ENCODE measurements at regions not wholly inside any gene's neighbourhood (a gene's known extent, or its start where the extent isn't known, plus 50 kb on each side); places are given as distances from the start of the nearest gene placed in this dataset.

DNA sequence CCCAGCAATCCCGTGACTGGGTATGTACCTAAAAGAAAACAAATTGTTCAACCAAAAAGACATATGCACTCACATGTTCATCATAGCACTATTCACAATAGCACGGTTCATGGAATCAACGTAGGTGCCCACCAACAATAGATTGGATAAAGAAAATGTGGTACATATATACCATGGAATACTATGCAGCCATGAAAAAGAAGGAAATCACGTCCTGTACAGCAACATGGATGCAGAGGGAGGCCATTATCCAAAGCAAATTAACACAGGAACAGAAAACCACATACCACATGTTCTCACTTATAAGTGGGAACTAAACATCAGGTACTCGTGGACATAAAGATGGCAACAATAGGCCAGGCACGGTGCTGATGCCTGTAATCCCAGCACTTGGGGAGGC, 207.9 kb upstream of the TNP1 start:
- Mint-ChIP-seq H3K4me1 (peaks cover 19% of the 10 kb centered on the region), H3K27me3 (ENCODE audit: insufficient read depth, low read depth, poor library complexity) (peaks cover 1% of the 10 kb centered on the region), H3K27ac (no peak overlapping the region), H3K9me3 (peaks cover 7% of the 10 kb centered on the region; the same call in 2 of the 3 replicates), H3K4me3 (no peak overlapping the region), H3K36me3 (ENCODE audit: low read depth) (no peaks in the 10 kb centered on the region; the same call in 2 of the 3 replicates)
- Histone ChIP-seq H3K4me2 (no peak overlapping the region), H3K79me2 (replicated peaks; ENCODE audit: insufficient read depth) (no peaks in the 10 kb centered on the region), H3F3A (replicated peaks; ENCODE audit: low read depth) (no peaks in the 10 kb centered on the region), H4K20me1 (replicated peaks; ENCODE audit: insufficient read depth) (no peaks in the 10 kb centered on the region), H3K9me2 (ENCODE audit: insufficient read depth) (0 out of 2 replicates have a peak, but pooled peaks cover 7% of the 10 kb centered on the region), H3K27me3 (ENCODE audit: insufficient read depth) (no peaks in the 10 kb centered on the region), H3K4me1 (ENCODE audit: insufficient read depth) (peaks cover 12% of the 10 kb centered on the region; the same call in 1 of the 2 replicates), H2AFZ (no peak overlapping the region), H3K4me3 (no peak overlapping the region), H3K36me3 (ENCODE audit: insufficient read depth) (no peaks in the 10 kb centered on the region), H3K27ac (ENCODE audit: low read depth) (no peak overlapping the region)
- DNase-seq (ENCODE audit: low spot score) (no peak), ATAC-seq (no peak)
- TF ChIP-seq NANOG (IDR thresholded peaks at IDR 0.05; ENCODE audit: borderline replicate concordance) (no peak), CREB1 (CRISPR knock-in tag; IDR thresholded peaks at IDR 0.05; ENCODE audit: low read depth) (no peak), POLR2AphosphoS5 (IDR thresholded peaks at IDR 0.05; ENCODE audit: low read depth) (no peak), JUNB (IDR thresholded peaks at IDR 0.05; ENCODE audit: unreplicated experiment) (no peak)
- TF ChIP-seq, protein P1, sequence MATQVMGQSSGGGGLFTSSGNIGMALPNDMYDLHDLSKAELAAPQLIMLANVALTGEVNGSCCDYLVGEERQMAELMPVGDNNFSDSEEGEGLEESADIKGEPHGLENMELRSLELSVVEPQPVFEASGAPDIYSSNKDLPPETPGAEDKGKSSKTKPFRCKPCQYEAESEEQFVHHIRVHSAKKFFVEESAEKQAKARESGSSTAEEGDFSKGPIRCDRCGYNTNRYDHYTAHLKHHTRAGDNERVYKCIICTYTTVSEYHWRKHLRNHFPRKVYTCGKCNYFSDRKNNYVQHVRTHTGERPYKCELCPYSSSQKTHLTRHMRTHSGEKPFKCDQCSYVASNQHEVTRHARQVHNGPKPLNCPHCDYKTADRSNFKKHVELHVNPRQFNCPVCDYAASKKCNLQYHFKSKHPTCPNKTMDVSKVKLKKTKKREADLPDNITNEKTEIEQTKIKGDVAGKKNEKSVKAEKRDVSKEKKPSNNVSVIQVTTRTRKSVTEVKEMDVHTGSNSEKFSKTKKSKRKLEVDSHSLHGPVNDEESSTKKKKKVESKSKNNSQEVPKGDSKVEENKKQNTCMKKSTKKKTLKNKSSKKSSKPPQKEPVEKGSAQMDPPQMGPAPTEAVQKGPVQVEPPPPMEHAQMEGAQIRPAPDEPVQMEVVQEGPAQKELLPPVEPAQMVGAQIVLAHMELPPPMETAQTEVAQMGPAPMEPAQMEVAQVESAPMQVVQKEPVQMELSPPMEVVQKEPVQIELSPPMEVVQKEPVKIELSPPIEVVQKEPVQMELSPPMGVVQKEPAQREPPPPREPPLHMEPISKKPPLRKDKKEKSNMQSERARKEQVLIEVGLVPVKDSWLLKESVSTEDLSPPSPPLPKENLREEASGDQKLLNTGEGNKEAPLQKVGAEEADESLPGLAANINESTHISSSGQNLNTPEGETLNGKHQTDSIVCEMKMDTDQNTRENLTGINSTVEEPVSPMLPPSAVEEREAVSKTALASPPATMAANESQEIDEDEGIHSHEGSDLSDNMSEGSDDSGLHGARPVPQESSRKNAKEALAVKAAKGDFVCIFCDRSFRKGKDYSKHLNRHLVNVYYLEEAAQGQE (IDR thresholded peaks at IDR 0.05; ENCODE audit: unreplicated experiment): no peak
- TF ChIP-seq, protein P2, sequence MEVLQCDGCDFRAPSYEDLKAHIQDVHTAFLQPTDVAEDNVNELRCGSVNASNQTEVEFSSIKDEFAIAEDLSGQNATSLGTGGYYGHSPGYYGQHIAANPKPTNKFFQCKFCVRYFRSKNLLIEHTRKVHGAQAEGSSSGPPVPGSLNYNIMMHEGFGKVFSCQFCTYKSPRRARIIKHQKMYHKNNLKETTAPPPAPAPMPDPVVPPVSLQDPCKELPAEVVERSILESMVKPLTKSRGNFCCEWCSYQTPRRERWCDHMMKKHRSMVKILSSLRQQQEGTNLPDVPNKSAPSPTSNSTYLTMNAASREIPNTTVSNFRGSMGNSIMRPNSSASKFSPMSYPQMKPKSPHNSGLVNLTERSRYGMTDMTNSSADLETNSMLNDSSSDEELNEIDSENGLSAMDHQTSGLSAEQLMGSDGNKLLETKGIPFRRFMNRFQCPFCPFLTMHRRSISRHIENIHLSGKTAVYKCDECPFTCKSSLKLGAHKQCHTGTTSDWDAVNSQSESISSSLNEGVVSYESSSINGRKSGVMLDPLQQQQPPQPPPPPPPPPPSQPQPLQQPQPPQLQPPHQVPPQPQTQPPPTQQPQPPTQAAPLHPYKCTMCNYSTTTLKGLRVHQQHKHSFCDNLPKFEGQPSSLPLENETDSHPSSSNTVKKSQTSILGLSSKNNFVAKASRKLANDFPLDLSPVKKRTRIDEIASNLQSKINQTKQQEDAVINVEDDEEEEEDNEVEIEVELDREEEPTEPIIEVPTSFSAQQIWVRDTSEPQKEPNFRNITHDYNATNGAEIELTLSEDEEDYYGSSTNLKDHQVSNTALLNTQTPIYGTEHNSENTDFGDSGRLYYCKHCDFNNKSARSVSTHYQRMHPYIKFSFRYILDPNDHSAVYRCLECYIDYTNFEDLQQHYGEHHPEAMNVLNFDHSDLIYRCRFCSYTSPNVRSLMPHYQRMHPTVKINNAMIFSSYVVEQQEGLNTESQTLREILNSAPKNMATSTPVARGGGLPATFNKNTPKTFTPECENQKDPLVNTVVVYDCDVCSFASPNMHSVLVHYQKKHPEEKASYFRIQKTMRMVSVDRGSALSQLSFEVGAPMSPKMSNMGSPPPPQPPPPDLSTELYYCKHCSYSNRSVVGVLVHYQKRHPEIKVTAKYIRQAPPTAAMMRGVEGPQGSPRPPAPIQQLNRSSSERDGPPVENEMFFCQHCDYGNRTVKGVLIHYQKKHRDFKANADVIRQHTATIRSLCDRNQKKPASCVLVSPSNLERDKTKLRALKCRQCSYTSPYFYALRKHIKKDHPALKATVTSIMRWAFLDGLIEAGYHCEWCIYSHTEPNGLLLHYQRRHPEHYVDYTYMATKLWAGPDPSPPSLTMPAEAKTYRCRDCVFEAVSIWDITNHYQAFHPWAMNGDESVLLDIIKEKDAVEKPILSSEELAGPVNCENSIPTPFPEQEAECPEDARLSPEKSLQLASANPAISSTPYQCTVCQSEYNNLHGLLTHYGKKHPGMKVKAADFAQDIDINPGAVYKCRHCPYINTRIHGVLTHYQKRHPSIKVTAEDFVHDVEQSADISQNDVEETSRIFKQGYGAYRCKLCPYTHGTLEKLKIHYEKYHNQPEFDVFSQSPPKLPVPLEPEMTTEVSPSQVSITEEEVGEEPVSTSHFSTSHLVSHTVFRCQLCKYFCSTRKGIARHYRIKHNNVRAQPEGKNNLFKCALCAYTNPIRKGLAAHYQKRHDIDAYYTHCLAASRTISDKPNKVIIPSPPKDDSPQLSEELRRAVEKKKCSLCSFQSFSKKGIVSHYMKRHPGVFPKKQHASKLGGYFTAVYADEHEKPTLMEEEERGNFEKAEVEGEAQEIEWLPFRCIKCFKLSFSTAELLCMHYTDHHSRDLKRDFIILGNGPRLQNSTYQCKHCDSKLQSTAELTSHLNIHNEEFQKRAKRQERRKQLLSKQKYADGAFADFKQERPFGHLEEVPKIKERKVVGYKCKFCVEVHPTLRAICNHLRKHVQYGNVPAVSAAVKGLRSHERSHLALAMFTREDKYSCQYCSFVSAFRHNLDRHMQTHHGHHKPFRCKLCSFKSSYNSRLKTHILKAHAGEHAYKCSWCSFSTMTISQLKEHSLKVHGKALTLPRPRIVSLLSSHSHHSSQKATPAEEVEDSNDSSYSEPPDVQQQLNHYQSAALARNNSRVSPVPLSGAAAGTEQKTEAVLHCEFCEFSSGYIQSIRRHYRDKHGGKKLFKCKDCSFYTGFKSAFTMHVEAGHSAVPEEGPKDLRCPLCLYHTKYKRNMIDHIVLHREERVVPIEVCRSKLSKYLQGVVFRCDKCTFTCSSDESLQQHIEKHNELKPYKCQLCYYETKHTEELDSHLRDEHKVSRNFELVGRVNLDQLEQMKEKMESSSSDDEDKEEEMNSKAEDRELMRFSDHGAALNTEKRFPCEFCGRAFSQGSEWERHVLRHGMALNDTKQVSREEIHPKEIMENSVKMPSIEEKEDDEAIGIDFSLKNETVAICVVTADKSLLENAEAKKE (CRISPR knock-in tag; IDR thresholded peaks at IDR 0.05): no peak
